ENCODE measurements at regions not wholly inside any gene's neighbourhood (a gene's known extent, or its start where the extent isn't known, plus 50 kb on each side); places are given as distances from the start of the nearest gene placed in this dataset.

DNA sequence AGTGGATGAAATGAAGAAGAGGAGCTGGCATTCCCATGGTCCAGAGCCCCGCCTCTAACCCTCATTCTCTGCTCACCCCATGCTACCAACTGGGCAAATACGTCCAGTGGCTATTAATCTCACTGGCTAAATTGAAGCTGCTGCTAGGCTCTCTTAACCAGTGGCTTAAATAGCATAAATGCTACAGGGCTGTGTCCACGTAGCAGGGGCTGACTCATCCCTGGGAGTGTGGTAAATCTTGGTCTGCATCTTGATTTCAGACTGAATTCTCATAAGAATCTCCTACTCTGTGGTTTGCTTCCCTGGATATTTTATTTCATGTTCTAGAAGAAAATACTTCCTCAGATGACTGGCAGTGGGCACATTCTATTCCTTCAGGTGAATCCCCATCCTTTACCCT lies 193.1 kb upstream of the ARG1 start:
- Histone ChIP-seq H3K27ac (ENCODE audit: low read depth in 1 of 2, low read length in 1 of 2) (no peak overlapping the region), H3K4me3 (ENCODE audit: low read length in 2 of 2) (no peak overlapping the region), H3K9me3 (ENCODE audit: control insufficient read depth in 2 of 2, insufficient read depth in 1 of 2, low read length in 1 of 2) (no peaks in the 10 kb centered on the region), H3K36me3 (ENCODE audit: control insufficient read depth in 2 of 2, insufficient read depth in 2 of 2, low read length in 1 of 2) (no peaks in the 10 kb centered on the region), H3K27me3 (ENCODE audit: control insufficient read depth in 2 of 2, insufficient read depth in 1 of 2, low read length in 1 of 2) (no peaks in the 10 kb centered on the region), H3K4me1 (ENCODE audit: control insufficient read depth in 2 of 2, insufficient read depth in 2 of 2, low read length in 2 of 2) (no peaks in the 10 kb centered on the region)
- 95% methylated on average over 3 of the region's 3 CpGs for WGBS
- no peak for DNase-seq (ENCODE audit: low read depth in 6 of 9, low spot score in 9 of 9)

DNA sequence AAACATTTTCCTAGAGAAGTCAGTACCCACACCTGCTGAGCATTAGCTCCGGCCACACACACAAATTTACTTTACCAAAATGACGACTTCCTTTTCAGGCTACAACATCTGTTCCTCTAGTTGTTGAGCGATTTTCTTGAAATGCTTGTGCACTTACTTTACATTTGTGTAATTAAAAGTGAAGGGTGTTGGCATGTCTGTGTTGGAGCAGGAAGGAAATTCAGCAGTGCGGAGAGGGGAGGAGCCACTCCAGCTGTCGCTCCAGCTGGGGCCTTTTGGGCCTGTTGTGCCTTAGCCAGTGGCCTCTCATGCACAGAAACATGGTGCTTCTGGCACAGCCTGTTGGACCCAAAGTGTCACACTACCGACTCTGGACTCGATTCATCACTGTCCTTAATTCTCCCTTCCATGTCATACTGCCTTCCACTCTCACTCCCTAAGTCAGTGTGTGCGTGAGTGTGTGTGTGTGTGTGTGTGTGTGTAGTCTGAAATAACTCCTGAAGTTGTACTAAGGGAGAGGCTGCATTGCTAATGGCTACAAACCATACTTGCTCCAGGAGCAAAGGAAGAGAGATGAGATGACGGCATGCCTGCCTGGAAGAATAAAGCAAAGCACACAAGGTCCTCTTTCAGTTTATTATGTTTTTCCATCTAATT lies 191.8 kb upstream of the ARG1 start:
- no peak for DNase-seq (ENCODE audit: low read depth in 6 of 9, low spot score in 9 of 9)
- 66% methylated on average over 9 of the region's 9 CpGs for WGBS
- H3K27ac ChIP-seq (ENCODE audit: low read depth in 1 of 2, low read length in 1 of 2), result no peak overlapping the region
- H3K27me3 ChIP-seq (ENCODE audit: control insufficient read depth in 2 of 2, insufficient read depth in 1 of 2, low read length in 1 of 2), result no peaks in the 10 kb centered on the region
- no peaks in the 10 kb centered on the region for H3K4me1 ChIP-seq (ENCODE audit: control insufficient read depth in 2 of 2, insufficient read depth in 2 of 2, low read length in 2 of 2)
- no peaks in the 10 kb centered on the region for H3K36me3 ChIP-seq (ENCODE audit: control insufficient read depth in 2 of 2, insufficient read depth in 2 of 2, low read length in 1 of 2)
- no peak overlapping the region for H3K4me3 ChIP-seq (ENCODE audit: low read length in 2 of 2)
- H3K9me3 ChIP-seq (ENCODE audit: control insufficient read depth in 2 of 2, insufficient read depth in 1 of 2, low read length in 1 of 2), result no peaks in the 10 kb centered on the region

DNA sequence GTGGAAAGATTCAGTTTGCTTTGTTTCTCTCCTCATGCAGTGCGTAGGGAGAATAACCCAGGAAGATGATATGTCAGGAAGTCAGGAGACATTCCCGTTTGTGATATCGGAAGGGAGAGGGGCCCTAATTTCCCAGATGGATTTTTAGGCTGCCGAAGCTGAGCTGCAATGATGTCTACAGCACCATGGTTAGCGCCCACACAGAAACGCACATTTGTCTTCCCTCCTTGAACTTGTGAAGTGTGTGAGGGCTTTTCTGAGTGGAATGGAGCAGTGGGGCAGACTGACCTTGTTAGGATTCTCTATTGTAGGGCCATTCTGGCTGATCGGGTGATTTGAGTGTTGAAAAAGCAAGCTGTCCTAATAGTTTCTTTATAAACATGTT lies 191.3 kb upstream of the ARG1 start:
- Histone ChIP-seq H3K4me3 (ENCODE audit: low read length in 2 of 2) (no peak overlapping the region), H3K4me1 (ENCODE audit: control insufficient read depth in 2 of 2, insufficient read depth in 2 of 2, low read length in 2 of 2) (no peaks in the 10 kb centered on the region), H3K9me3 (ENCODE audit: control insufficient read depth in 2 of 2, insufficient read depth in 1 of 2, low read length in 1 of 2) (no peaks in the 10 kb centered on the region), H3K27ac (ENCODE audit: low read depth in 1 of 2, low read length in 1 of 2) (no peak overlapping the region), H3K27me3 (ENCODE audit: control insufficient read depth in 2 of 2, insufficient read depth in 1 of 2, low read length in 1 of 2) (no peaks in the 10 kb centered on the region), H3K36me3 (ENCODE audit: control insufficient read depth in 2 of 2, insufficient read depth in 2 of 2, low read length in 1 of 2) (no peaks in the 10 kb centered on the region)
- no peak for DNase-seq (ENCODE audit: low read depth in 6 of 9, low spot score in 9 of 9)
- WGBS, result 96% methylated on average over 7 of the region's 7 CpGs

DNA sequence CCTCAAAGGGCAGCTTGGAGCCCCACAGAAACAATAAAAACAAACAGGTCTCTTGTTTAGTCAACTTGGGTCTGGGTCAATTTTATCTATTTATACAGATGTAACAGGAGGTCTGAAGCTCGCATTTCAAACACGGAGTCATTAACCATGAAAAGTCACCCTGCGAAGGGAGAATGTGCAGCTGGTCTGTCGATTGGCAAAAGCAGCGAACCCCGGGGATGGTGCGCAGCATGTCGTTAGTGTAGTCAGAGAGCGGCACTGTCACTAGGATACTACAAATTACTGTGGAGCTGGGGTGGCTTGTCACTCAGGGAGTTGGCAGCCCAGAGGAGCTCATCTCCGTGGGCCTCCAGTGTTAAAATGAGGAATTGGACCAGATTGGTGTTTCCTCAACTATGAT lies 190.4 kb upstream of the ARG1 start:
- 90% methylated on average over 10 of the region's 10 CpGs for WGBS
- Histone ChIP-seq H3K36me3 (ENCODE audit: control insufficient read depth in 2 of 2, insufficient read depth in 2 of 2, low read length in 1 of 2) (no peaks in the 10 kb centered on the region), H3K9me3 (ENCODE audit: control insufficient read depth in 2 of 2, insufficient read depth in 1 of 2, low read length in 1 of 2) (no peaks in the 10 kb centered on the region), H3K27ac (ENCODE audit: low read depth in 1 of 2, low read length in 1 of 2) (no peak overlapping the region), H3K4me1 (ENCODE audit: control insufficient read depth in 2 of 2, insufficient read depth in 2 of 2, low read length in 2 of 2) (no peaks in the 10 kb centered on the region), H3K27me3 (ENCODE audit: control insufficient read depth in 2 of 2, insufficient read depth in 1 of 2, low read length in 1 of 2) (no peaks in the 10 kb centered on the region), H3K4me3 (ENCODE audit: low read length in 2 of 2) (no peak overlapping the region)
- DNase-seq (ENCODE audit: low read depth in 6 of 9, low spot score in 9 of 9), result no peak

DNA sequence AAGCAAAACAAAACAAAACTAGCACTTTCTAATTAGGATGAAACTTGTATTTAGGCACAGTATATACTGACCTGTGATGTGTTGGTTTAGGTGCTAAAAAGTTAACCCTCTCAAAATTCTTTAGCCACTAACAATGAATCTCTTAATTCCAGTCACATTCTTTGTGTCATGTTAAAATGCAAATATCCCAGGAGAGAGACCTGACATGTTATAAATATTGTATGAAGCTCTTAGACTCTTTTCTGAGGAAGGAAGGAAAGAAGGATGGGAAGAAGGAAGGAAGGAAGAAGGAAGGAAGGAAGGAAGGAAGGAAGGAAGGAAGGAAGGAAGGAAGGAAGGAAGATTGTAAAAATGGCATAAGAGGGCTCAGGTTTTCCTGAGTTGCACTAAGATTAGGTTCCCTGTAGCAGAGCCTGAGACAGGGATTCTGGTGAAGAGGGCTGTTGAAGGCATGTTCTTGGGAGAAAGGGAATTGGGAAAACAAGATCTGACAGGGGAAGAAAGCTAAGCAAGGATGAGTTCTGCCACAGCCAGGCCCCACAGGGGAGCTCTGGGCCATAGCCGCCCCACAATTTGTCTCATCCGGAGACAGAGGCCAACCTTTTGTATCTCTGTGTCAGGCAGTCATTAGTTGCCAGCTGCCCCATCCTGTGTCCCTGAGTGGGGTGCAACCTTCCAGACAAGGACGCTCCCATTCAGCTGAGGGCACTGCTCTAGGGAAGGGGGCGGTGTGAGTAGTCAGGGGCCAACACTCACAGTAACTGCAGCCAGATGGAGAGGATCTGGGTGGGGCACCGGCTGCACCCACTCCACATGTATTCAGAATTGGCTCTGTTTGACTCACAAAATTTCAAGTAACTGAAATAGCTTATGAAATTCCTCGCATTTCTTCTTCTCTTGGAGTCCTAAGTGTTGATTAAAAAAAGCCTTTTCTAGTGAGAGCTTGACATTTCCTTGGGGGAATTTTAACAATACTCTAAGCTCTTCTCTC lies 189.3 kb upstream of the ARG1 start:
- Histone ChIP-seq H3K4me1 (ENCODE audit: control insufficient read depth in 2 of 2, insufficient read depth in 2 of 2, low read length in 2 of 2) (no peaks in the 10 kb centered on the region), H3K36me3 (ENCODE audit: control insufficient read depth in 2 of 2, insufficient read depth in 2 of 2, low read length in 1 of 2) (no peaks in the 10 kb centered on the region), H3K9me3 (ENCODE audit: control insufficient read depth in 2 of 2, insufficient read depth in 1 of 2, low read length in 1 of 2) (no peaks in the 10 kb centered on the region), H3K27ac (ENCODE audit: low read depth in 1 of 2, low read length in 1 of 2) (no peak overlapping the region), H3K4me3 (ENCODE audit: low read length in 2 of 2) (no peak overlapping the region), H3K27me3 (ENCODE audit: control insufficient read depth in 2 of 2, insufficient read depth in 1 of 2, low read length in 1 of 2) (no peaks in the 10 kb centered on the region)
- 97% methylated on average over 6 of the region's 6 CpGs for WGBS
- no peak for DNase-seq (ENCODE audit: low read depth in 6 of 9, low spot score in 9 of 9)

DNA sequence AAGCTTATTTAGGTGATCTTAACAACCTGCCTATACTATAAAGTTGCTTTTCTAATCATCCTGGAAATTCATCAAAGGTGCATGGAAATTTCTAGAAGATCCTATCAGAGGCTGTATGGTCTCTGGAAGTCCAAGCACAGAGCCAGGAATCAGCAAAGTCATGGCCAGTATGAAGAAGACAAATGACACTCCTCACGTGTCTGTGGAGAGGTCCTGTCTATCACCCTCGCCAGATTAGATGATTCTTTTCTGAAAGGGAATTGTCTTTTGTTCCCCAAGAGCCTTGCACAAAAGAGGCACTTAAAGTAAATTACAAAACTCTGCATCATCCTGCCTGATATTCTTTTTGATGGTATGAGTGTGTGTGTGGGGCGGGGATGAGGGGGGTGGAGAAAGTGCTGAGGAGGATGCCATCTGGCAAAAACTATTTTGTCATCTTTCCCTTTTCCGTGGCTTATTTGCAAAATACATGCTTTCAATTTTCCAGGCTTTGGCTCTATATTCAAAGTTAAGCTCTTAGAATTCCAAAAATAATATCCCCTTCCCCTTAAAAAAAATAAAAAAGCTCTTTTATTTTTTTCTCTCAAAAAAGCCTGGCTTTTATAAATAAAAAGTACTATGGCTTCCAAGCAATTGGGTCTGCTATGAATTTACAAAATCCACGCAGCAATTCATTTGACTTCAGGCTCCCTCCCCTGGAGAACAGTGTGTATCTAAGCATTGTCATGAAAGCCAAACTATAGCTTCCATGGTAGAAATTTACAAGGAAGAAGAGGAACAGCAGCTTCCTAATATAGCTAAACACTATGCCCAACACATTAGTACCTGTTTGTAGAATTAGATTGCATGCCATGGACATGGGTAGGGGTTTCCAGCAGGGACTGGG lies 185.2 kb upstream of the ARG1 start:
- DNase-seq (ENCODE audit: low read depth in 6 of 9, low spot score in 9 of 9), result no peak
- Histone ChIP-seq H3K27me3 (ENCODE audit: control insufficient read depth in 2 of 2, insufficient read depth in 1 of 2, low read length in 1 of 2) (no peaks in the 10 kb centered on the region), H3K9me3 (ENCODE audit: control insufficient read depth in 2 of 2, insufficient read depth in 1 of 2, low read length in 1 of 2) (no peaks in the 10 kb centered on the region), H3K36me3 (ENCODE audit: control insufficient read depth in 2 of 2, insufficient read depth in 2 of 2, low read length in 1 of 2) (no peaks in the 10 kb centered on the region), H3K4me1 (ENCODE audit: control insufficient read depth in 2 of 2, insufficient read depth in 2 of 2, low read length in 2 of 2) (no peaks in the 10 kb centered on the region), H3K4me3 (ENCODE audit: low read length in 2 of 2) (no peak overlapping the region), H3K27ac (ENCODE audit: low read depth in 1 of 2, low read length in 1 of 2) (no peak overlapping the region)
- 91% methylated on average over 5 of the region's 5 CpGs for WGBS

DNA sequence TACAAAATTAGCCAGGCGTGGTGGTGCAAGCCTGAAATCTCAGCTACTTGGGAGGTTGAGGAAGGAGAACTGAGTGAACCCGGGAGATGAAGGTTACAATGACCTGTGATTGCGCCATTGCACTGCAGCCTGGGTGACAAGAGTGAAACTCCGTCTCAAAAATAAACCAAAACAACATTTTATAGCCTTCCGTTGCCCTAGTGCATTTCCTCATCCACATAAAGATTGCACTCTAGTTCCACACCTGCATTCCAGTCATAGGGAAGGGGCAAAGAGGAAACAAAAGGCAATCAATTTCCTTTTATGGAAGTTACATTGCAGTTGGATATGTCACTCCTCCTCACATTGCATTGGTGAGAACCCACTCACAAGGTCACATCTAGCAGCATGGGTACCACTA lies 182.7 kb upstream of the ARG1 start:
- 97% methylated on average over 5 of the region's 5 CpGs for WGBS
- Histone ChIP-seq H3K4me1 (ENCODE audit: control insufficient read depth in 2 of 2, insufficient read depth in 2 of 2, low read length in 2 of 2) (no peaks in the 10 kb centered on the region), H3K27ac (ENCODE audit: low read depth in 1 of 2, low read length in 1 of 2) (no peak overlapping the region), H3K4me3 (ENCODE audit: low read length in 2 of 2) (no peak overlapping the region), H3K27me3 (ENCODE audit: control insufficient read depth in 2 of 2, insufficient read depth in 1 of 2, low read length in 1 of 2) (no peaks in the 10 kb centered on the region), H3K9me3 (ENCODE audit: control insufficient read depth in 2 of 2, insufficient read depth in 1 of 2, low read length in 1 of 2) (no peaks in the 10 kb centered on the region), H3K36me3 (ENCODE audit: control insufficient read depth in 2 of 2, insufficient read depth in 2 of 2, low read length in 1 of 2) (no peaks in the 10 kb centered on the region)
- DNase-seq (ENCODE audit: low read depth in 6 of 9, low spot score in 9 of 9), result no peak

DNA sequence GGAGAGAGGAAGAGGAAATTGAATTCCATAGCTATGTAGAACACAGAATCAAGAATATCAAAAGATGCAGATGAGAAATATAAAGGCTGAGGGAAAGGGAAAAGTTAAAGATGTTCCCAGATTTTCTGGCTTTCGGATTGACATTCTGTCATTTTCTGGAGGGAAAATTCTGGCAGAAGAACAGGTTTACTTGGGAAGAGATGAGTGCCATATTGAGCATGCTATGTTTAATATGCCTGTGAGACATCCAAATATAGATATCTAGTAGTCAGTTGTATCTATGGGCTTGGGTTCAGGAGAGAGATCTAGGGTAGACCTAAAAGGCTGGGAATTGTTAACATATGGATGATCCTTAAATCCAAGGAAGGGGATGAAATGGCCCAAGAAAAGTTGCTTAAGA lies 181.9 kb upstream of the ARG1 start:
- H3K36me3 ChIP-seq (ENCODE audit: control insufficient read depth in 2 of 2, insufficient read depth in 2 of 2, low read length in 1 of 2), result no peaks in the 10 kb centered on the region
- no peaks in the 10 kb centered on the region for H3K4me1 ChIP-seq (ENCODE audit: control insufficient read depth in 2 of 2, insufficient read depth in 2 of 2, low read length in 2 of 2)
- no peak for DNase-seq (ENCODE audit: low read depth in 6 of 9, low spot score in 9 of 9)
- no peak overlapping the region for H3K27ac ChIP-seq (ENCODE audit: low read depth in 1 of 2, low read length in 1 of 2)
- H3K4me3 ChIP-seq (ENCODE audit: low read length in 2 of 2), result no peak overlapping the region
- H3K27me3 ChIP-seq (ENCODE audit: control insufficient read depth in 2 of 2, insufficient read depth in 1 of 2, low read length in 1 of 2), result no peaks in the 10 kb centered on the region
- WGBS, result 97% methylated on average over 1 of the region's 1 CpG
- no peaks in the 10 kb centered on the region for H3K9me3 ChIP-seq (ENCODE audit: control insufficient read depth in 2 of 2, insufficient read depth in 1 of 2, low read length in 1 of 2)

DNA sequence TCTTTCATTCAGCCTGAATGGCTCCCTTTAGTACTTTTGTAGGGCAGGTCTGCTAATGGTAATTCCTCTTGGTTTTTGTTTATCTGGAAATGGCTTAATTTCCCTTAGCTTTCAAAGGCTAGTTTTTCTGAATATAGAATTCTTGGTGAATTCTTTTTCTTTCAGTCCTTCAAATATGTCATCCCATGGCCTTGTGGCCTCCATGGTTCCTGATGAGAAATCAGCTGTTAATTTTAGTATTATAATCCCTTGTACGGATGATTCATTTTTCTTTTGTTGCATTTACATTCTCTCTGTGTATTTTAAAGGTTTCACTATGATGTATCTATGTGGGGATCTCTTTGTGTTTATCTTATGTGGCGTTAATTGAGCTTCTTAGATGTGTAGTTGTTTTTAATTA lies 179.6 kb upstream of the ARG1 start:
- WGBS, result over 99% methylated on average over 2 of the region's 2 CpGs
- H3K36me3 ChIP-seq (ENCODE audit: control insufficient read depth in 2 of 2, insufficient read depth in 2 of 2, low read length in 1 of 2), result no peaks in the 10 kb centered on the region
- no peak overlapping the region for H3K4me3 ChIP-seq (ENCODE audit: low read length in 2 of 2)
- H3K9me3 ChIP-seq (ENCODE audit: control insufficient read depth in 2 of 2, insufficient read depth in 1 of 2, low read length in 1 of 2), result no peaks in the 10 kb centered on the region
- H3K4me1 ChIP-seq (ENCODE audit: control insufficient read depth in 2 of 2, insufficient read depth in 2 of 2, low read length in 2 of 2), result no peaks in the 10 kb centered on the region
- H3K27ac ChIP-seq (ENCODE audit: low read depth in 1 of 2, low read length in 1 of 2), result no peak overlapping the region
- DNase-seq (ENCODE audit: low read depth in 6 of 9, low spot score in 9 of 9), result no peak
- no peaks in the 10 kb centered on the region for H3K27me3 ChIP-seq (ENCODE audit: control insufficient read depth in 2 of 2, insufficient read depth in 1 of 2, low read length in 1 of 2)

All from thymus (tissue), 11 donors.